HL-60 (cell line): ENCODE measurements at regions not wholly inside any gene's neighbourhood (a gene's known extent, or its start where the extent isn't known, plus 50 kb on each side); places are given as distances from the start of the nearest gene placed in this dataset.
"Not testable (repeated sequence)": the region's sequence is repeated elsewhere in the genome, so short reads cannot be mapped to it uniquely, and the experiment has no call there.

ENCODE experiments used
- DNase-seq, 2 experiments: peaks; one replicate each; pipeline ENCODE4 v3.0.0-alpha.2; 2010 to 2020; ENCODE audit warnings: low read depth in 1 of 2, low spot score in 1 of 2
- H3K27ac ChIP-seq: fragments of 250-450 bp; sonication (Bioruptor Pico); replicated peaks from 2 replicates; pipeline ENCODE4 v1.5.1; 2020; ENCODE audit warnings: mild to moderate bottlenecking, moderate library complexity
- H3K27me3 ChIP-seq: fragments of 250-450 bp; sonication (Bioruptor Pico); 2 replicates; pipeline ENCODE4 v1.5.1; 2021; ENCODE audit warnings: mild to moderate bottlenecking, moderate library complexity; ENCODE audit not compliant: insufficient read depth, poor library complexity, severe bottlenecking
- H3K4me3 ChIP-seq: replicated peaks from 2 replicates; pipeline ENCODE4 v1.5.1; 2011; ENCODE audit warnings: mild to moderate bottlenecking, control low read depth, low read length; ENCODE audit not compliant: insufficient read depth
- GABPA ChIP-seq: IDR thresholded peaks from 2 replicates; pipeline ENCODE4 v1.6.1; 2012; ENCODE audit warnings: low read depth
- POLR2AphosphoS5 ChIP-seq: IDR thresholded peaks from 2 replicates; pipeline ENCODE4 v1.6.1; 2012; ENCODE audit warnings: low read depth
- SPI1 ChIP-seq: IDR thresholded peaks from 2 replicates; pipeline ENCODE4 v1.6.1; 2012; ENCODE audit warnings: low read depth, mild to moderate bottlenecking, borderline replicate concordance
- TF ChIP-seq, protein P1 (sequence below): IDR thresholded peaks from one replicate; pipeline ENCODE4 v1.5.1; 2011; ENCODE audit warnings: low read length, control low read depth, inconsistent platforms; ENCODE audit not compliant: insufficient read depth
- TF ChIP-seq, protein P2 (sequence below): IDR thresholded peaks from 2 replicates; pipeline ENCODE4 v1.6.1; 2012; ENCODE audit warnings: low read depth; ENCODE audit not compliant: insufficient replicate concordance

DNA sequence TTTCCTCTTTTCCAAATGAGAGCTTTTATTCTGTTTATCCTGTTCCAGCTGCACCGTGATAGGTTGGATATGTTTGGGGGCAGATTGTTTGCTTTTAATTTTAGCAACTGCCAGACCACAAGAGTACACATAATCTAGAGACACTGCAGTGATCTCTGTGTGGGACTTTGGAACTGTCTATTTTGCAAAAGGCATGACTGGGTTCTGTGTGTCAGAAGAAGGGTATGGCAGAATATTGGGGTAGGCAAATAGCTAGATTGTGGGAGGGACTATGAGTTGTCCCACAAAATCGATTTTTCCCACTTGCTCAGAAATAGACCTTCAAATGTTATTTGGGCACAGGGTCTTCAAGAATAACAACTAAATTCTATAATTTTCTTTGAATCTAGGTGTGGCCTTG, 275.9 kb upstream of the KITLG start:
- Histone ChIP-seq H3K27ac (no peak overlapping the region), H3K27me3 (peaks cover 2% of the 10 kb centered on the region), H3K4me3 (no peak overlapping the region)
- no peak for DNase-seq
- no peak for TF ChIP-seq POLR2AphosphoS5
- TF ChIP-seq, protein P1, sequence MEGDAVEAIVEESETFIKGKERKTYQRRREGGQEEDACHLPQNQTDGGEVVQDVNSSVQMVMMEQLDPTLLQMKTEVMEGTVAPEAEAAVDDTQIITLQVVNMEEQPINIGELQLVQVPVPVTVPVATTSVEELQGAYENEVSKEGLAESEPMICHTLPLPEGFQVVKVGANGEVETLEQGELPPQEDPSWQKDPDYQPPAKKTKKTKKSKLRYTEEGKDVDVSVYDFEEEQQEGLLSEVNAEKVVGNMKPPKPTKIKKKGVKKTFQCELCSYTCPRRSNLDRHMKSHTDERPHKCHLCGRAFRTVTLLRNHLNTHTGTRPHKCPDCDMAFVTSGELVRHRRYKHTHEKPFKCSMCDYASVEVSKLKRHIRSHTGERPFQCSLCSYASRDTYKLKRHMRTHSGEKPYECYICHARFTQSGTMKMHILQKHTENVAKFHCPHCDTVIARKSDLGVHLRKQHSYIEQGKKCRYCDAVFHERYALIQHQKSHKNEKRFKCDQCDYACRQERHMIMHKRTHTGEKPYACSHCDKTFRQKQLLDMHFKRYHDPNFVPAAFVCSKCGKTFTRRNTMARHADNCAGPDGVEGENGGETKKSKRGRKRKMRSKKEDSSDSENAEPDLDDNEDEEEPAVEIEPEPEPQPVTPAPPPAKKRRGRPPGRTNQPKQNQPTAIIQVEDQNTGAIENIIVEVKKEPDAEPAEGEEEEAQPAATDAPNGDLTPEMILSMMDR = no peak
- TF ChIP-seq, protein P2, sequence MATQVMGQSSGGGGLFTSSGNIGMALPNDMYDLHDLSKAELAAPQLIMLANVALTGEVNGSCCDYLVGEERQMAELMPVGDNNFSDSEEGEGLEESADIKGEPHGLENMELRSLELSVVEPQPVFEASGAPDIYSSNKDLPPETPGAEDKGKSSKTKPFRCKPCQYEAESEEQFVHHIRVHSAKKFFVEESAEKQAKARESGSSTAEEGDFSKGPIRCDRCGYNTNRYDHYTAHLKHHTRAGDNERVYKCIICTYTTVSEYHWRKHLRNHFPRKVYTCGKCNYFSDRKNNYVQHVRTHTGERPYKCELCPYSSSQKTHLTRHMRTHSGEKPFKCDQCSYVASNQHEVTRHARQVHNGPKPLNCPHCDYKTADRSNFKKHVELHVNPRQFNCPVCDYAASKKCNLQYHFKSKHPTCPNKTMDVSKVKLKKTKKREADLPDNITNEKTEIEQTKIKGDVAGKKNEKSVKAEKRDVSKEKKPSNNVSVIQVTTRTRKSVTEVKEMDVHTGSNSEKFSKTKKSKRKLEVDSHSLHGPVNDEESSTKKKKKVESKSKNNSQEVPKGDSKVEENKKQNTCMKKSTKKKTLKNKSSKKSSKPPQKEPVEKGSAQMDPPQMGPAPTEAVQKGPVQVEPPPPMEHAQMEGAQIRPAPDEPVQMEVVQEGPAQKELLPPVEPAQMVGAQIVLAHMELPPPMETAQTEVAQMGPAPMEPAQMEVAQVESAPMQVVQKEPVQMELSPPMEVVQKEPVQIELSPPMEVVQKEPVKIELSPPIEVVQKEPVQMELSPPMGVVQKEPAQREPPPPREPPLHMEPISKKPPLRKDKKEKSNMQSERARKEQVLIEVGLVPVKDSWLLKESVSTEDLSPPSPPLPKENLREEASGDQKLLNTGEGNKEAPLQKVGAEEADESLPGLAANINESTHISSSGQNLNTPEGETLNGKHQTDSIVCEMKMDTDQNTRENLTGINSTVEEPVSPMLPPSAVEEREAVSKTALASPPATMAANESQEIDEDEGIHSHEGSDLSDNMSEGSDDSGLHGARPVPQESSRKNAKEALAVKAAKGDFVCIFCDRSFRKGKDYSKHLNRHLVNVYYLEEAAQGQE = no peak
- no peak for TF ChIP-seq SPI1
- no peak for TF ChIP-seq GABPA

DNA sequence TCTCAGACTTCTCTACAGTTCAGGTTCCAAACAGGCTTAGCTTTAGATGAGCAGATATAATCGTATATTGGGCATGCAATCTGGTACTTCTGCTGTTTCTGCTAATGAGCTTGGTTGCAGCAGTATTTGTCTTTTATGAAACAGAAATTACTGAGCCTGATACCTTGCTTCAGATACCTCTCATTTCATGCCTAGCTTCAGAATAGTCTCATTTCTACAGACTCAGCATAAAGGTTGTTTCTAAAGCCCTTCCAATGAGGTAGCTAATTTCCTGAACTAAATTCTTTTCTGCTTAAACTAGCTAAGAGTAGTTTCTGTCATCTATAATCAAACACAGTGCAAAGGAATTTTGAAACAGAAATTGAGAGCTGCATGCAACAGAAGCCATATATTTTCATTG, 275.0 kb upstream of the KITLG start:
- TF ChIP-seq, protein P1 = no peak
- no peak for TF ChIP-seq POLR2AphosphoS5
- TF ChIP-seq, protein P2 = no peak
- TF ChIP-seq GABPA = no peak
- TF ChIP-seq SPI1 = no peak
- no peak overlapping the region for H3K27ac ChIP-seq
- H3K27me3 ChIP-seq = peaks cover 2% of the 10 kb centered on the region
- no peak for DNase-seq
- no peak overlapping the region for H3K4me3 ChIP-seq

DNA sequence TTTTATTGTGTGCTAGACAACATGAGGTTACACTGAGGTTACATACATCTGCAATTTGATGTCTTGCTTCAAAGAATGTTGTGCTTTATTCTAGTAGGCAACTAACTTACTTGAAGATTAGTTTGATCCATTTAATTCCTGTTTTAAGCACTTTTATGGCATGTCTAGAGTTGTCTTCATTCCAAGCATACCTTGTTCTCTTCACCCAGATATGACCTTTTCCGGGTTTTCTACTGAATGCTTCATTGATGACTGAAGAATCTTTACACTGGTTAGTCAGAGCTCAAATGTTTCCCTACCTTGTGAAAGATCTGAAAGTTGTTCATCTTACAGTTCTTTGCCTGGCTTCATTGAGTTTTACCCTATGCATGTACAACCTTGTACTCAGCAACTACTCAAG, 274.0 kb upstream of the KITLG start:
- DNase-seq = no peak
- H3K4me3 ChIP-seq = no peak overlapping the region
- H3K27ac ChIP-seq = no peak overlapping the region
- H3K27me3 ChIP-seq = peaks cover 2% of the 10 kb centered on the region
- TF ChIP-seq SPI1 = no peak
- TF ChIP-seq POLR2AphosphoS5 = no peak
- TF ChIP-seq, protein P2 = no peak
- TF ChIP-seq, protein P1 = no peak

DNA sequence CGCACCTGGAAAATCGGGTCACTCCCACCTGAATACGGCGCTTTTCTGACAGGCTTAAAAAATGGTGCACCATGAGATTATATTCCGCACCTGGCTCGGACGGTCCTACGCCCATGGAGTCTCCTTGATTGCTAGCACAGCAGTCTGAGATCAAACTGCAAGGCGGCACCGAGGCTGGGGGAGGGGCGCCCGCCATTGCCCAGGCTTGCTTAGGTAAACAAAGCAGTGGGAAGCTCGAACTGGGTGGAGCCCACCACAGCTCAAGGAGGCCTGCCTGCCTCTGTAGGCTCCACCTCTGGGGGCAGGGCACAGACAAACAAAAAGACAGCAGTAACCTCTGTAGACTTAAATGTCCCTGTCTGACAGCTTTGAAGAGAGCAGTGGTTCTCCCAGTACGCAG, 267.0 kb upstream of the KITLG start:
- DNase-seq, H3K4me3 ChIP-seq, H3K27me3 ChIP-seq, H3K27ac ChIP-seq: not testable (repeated sequence)
